Progenitor cell of endocrine pancreas (in vitro differentiated cells): ENCODE measurements at regions not wholly inside any gene's neighbourhood (a gene's known extent, or its start where the extent isn't known, plus 50 kb on each side); places are given as distances from the start of the nearest gene placed in this dataset.

ENCODE experiments used
- DNase-seq: peaks from one replicate; pipeline ENCODE4 v3.0.0; 2021; ENCODE audit warnings: low spot score; ENCODE audit not compliant: unreplicated experiment
- H3K27ac Mint-ChIP-seq: 2 replicates; pipeline ENCODE4 v1.8.0; 2021; ENCODE audit warnings: mild to moderate bottlenecking, moderate library complexity, mixed read lengths
- H3K27me3 Mint-ChIP-seq: 2 replicates; pipeline ENCODE4 v1.8.0; 2021; ENCODE audit warnings: mixed read lengths
- H3K36me3 Mint-ChIP-seq: 2 replicates; pipeline ENCODE4 v1.8.0; 2022; ENCODE audit warnings: mixed read lengths; ENCODE audit not compliant: insufficient read depth
- H3K4me1 Mint-ChIP-seq: 2 replicates; pipeline ENCODE4 v1.8.0; 2021; ENCODE audit warnings: low read depth, mixed read lengths
- H3K4me3 Mint-ChIP-seq: 2 replicates; pipeline ENCODE4 v1.8.0; 2021; ENCODE audit warnings: low read depth, mild to moderate bottlenecking, moderate library complexity, mixed read lengths
- H3K9me3 Mint-ChIP-seq: 2 replicates; pipeline ENCODE4 v1.8.0; 2021; ENCODE audit warnings: low read depth, mixed read lengths
- CTCF ChIP-seq: fragments of 200-600 bp; sonication (generic); IDR thresholded peaks from one replicate; pipeline ENCODE4 v1.5.0; 2021; ENCODE audit warnings: antibody characterized with exemption, mild to moderate bottlenecking; ENCODE audit not compliant: unreplicated experiment

GRCh38 chr5:51138164-51138563 is 245.1 kb upstream of the ISL1 start:
- Mint-ChIP-seq H3K36me3 (no peaks in the 10 kb centered on the region), H3K27me3 (no peaks in the 10 kb centered on the region), H3K4me3 (no peak overlapping the region), H3K4me1 (peaks cover 5% of the 10 kb centered on the region), H3K27ac (no peak overlapping the region), H3K9me3 (no peaks in the 10 kb centered on the region)
- no peak for DNase-seq
- TF ChIP-seq CTCF: no peak

GRCh38 chr5:51148437-51148836 is 234.8 kb upstream of the ISL1 start:
- TF ChIP-seq CTCF: no peak
- Mint-ChIP-seq H3K27me3 (no peaks in the 10 kb centered on the region), H3K4me1 (peaks cover 15% of the 10 kb centered on the region), H3K36me3 (peaks cover 11% of the 10 kb centered on the region), H3K4me3 (peak overlapping the region; percentile 7), H3K9me3 (peaks cover 46% of the 10 kb centered on the region), H3K27ac (peak overlapping the region; percentile 21)
- no peak for DNase-seq

GRCh38 chr5:51156222-51156621 is 227.0 kb upstream of the ISL1 start:
- TF ChIP-seq CTCF: no peak
- Mint-ChIP-seq H3K27ac (no peak overlapping the region), H3K4me3 (no peak overlapping the region)

GRCh38 chr5:51156838-51157237 is 226.4 kb upstream of the ISL1 start:
- H3K9me3 Mint-ChIP-seq: peaks cover 7% of the 10 kb centered on the region
- H3K36me3 Mint-ChIP-seq: peaks cover 2% of the 10 kb centered on the region
- DNase-seq: no peak

More at GRCh38 chr5:51156222-51156621, 227.0 kb upstream of the ISL1 start:
- no peaks in the 10 kb centered on the region for H3K27me3 Mint-ChIP-seq
- peaks cover 4% of the 10 kb centered on the region for H3K9me3 Mint-ChIP-seq
- peaks cover 2% of the 10 kb centered on the region for H3K4me1 Mint-ChIP-seq
- H3K36me3 Mint-ChIP-seq: no peaks in the 10 kb centered on the region
- no peak for DNase-seq

GRCh38 chr5:51159164-51159563 is 224.1 kb upstream of the ISL1 start:
- Mint-ChIP-seq H3K9me3 (peaks cover 21% of the 10 kb centered on the region), H3K36me3 (peaks cover 3% of the 10 kb centered on the region), H3K27me3 (no peaks in the 10 kb centered on the region)

More at GRCh38 chr5:51156838-51157237, 226.4 kb upstream of the ISL1 start:
- Mint-ChIP-seq H3K4me1 (peaks cover 2% of the 10 kb centered on the region), H3K4me3 (no peak overlapping the region), H3K27ac (no peak overlapping the region), H3K27me3 (no peaks in the 10 kb centered on the region)
- TF ChIP-seq CTCF: no peak

More at GRCh38 chr5:51159164-51159563, 224.1 kb upstream of the ISL1 start:
- TF ChIP-seq CTCF: no peak
- DNase-seq: no peak
- no peak overlapping the region for H3K27ac Mint-ChIP-seq
- H3K4me3 Mint-ChIP-seq: no peak overlapping the region
- peaks cover 2% of the 10 kb centered on the region for H3K4me1 Mint-ChIP-seq
